ENCODE measurements at regions not wholly inside any gene's neighbourhood (a gene's known extent, or its start where the extent isn't known, plus 50 kb on each side); places are given as distances from the start of the nearest gene placed in this dataset.
"Not testable (repeated sequence)": the region's sequence is repeated elsewhere in the genome, so short reads cannot be mapped to it uniquely, and the experiment has no call there.

- DNase-seq (ENCODE audit: low read depth), result no peak
Measured at GRCh38 chr3:166818464-166818863, 561.6 kb downstream of the ZBBX start.

- DNase-seq (ENCODE audit: low read depth), result not testable (repeated sequence)
Measured at GRCh38 chr3:166817269-166817668, 562.8 kb downstream of the ZBBX start.

- DNase-seq (ENCODE audit: low read depth), result no peak
Measured at GRCh38 chr3:166810741-166811445, 569.2 kb downstream of the ZBBX start.

- no peak for DNase-seq (ENCODE audit: low read depth)
Measured at GRCh38 chr3:166809520-166809919, 570.6 kb downstream of the ZBBX start.

- DNase-seq (ENCODE audit: low read depth), result no peak
Measured at GRCh38 chr3:166788936-166789335, 591.2 kb downstream of the ZBBX start.

- DNase-seq (ENCODE audit: low read depth), result no peak
Measured at GRCh38 chr3:166785876-166786275, 594.2 kb downstream of the ZBBX start.

GRCh38 chr3:166783206-166783605 lies 596.9 kb downstream of the ZBBX start:
- no peak for DNase-seq (ENCODE audit: low read depth)

GRCh38 chr3:166764698-166765318 lies 615.3 kb downstream of the ZBBX start:
- DNase-seq (ENCODE audit: low read depth), result no peak

- no peak for DNase-seq (ENCODE audit: low read depth)
Measured at GRCh38 chr3:166759736-166760513, 620.2 kb downstream of the ZBBX start.

- DNase-seq (ENCODE audit: low read depth), result no peak
Measured at GRCh38 chr3:166752214-166752613, 627.9 kb downstream of the ZBBX start.

- no peak for DNase-seq (ENCODE audit: low read depth)
Measured at GRCh38 chr3:166743481-166744134, 636.5 kb downstream of the ZBBX start.

- no peak for DNase-seq (ENCODE audit: low read depth)
Measured at GRCh38 chr3:166734734-166735133, 645.4 kb downstream of the ZBBX start.

- no peak for DNase-seq (ENCODE audit: low read depth)
Measured at GRCh38 chr3:166731701-166732100, 648.4 kb downstream of the ZBBX start.

- DNase-seq (ENCODE audit: low read depth), result no peak
Measured at GRCh38 chr3:166721466-166721865, 658.6 kb downstream of the ZBBX start.

GRCh38 chr3:166714206-166714605 lies 665.9 kb downstream of the ZBBX start:
- DNase-seq (ENCODE audit: low read depth), result no peak

GRCh38 chr3:166713787-166714186 lies 666.3 kb downstream of the ZBBX start:
- DNase-seq (ENCODE audit: low read depth), result no peak

GRCh38 chr3:166706094-166706493 lies 674.0 kb downstream of the ZBBX start:
- no peak for DNase-seq (ENCODE audit: low read depth)

GRCh38 chr3:166697495-166697894 lies 682.6 kb downstream of the ZBBX start:
- no peak for DNase-seq (ENCODE audit: low read depth)

- no peak for DNase-seq (ENCODE audit: low read depth)
Measured at GRCh38 chr3:166696103-166696502, 684.0 kb downstream of the ZBBX start.

GRCh38 chr3:166688665-166689064 lies 691.4 kb downstream of the ZBBX start:
- no peak for DNase-seq (ENCODE audit: low read depth)

- no peak for DNase-seq (ENCODE audit: low read depth)
Measured at GRCh38 chr3:166685246-166685645, 694.9 kb downstream of the ZBBX start.

GRCh38 chr3:166684077-166684476 lies 696.0 kb downstream of the ZBBX start:
- DNase-seq (ENCODE audit: low read depth), result not testable (repeated sequence)

GRCh38 chr3:166669781-166670180 lies 710.3 kb downstream of the ZBBX start:
- no peak for DNase-seq (ENCODE audit: low read depth)

Measured in EH (cell line).